ENCODE measurements at regions not wholly inside any gene's neighbourhood (a gene's known extent, or its start where the extent isn't known, plus 50 kb on each side); places are given as distances from the start of the nearest gene placed in this dataset.

DNA sequence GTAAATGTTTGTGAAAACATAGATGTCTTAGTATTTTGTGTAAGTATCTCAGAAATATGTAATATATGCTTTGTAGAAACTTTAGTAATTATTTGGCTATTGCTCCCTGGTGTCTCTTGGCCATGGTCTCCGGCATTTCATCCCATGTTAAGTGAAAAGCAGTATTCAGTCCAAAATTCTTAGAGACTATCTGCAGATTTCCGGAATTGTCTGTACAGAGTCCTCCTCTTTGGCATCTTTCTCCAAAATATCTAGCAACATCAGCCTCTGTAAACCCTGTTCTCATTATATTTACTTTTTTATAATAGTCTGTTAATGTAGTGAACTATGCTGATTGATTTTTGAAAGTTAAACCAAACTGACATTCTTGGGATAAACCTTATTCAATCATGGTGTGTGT lies 352.7 kb downstream of the ARPP21 start:
- Histone ChIP-seq H3K9me3 (ENCODE audit: control insufficient read depth in 2 of 3, low read length in 3 of 3) (no peaks in the 10 kb centered on the region), H3K27ac (ENCODE audit: low read depth, low read length) (no peak overlapping the region), H3K4me3 (ENCODE audit: low read length) (no peak overlapping the region), H3K4me1 (ENCODE audit: control insufficient read depth in 2 of 2, insufficient read depth in 2 of 2, low read length in 2 of 2) (no peaks in the 10 kb centered on the region), H3K36me3 (ENCODE audit: control insufficient read depth in 2 of 3, insufficient read depth in 3 of 3, low read length in 3 of 3) (no peaks in the 10 kb centered on the region), H3K27me3 (ENCODE audit: control insufficient read depth in 2 of 2, insufficient read depth in 2 of 2, low read length in 2 of 2) (no peaks in the 10 kb centered on the region)
- H3K4me3 Mint-ChIP-seq = no peak overlapping the region
- no peak overlapping the region for H3K27ac Mint-ChIP-seq
- peaks cover 0 to 6% (median 0%) of the 10 kb centered on the region in 5 donors for H3K27me3 Mint-ChIP-seq
- intact Hi-C loops (cut with micrococcal nuclease) = no loop called here
- no peak for ATAC-seq
- ChIA-PET CTCF (interaction anchor here (0.7 kb wide), 1 partner anchor 29 kb away, joined by 3 read pairs; no protein-coding TSS in a partner anchor), POLR2A (no interaction called here)
- H3K4me1 Mint-ChIP-seq = no peaks in the 10 kb centered on the region
- no peak for DNase-seq
- peaks cover 0 to 9% (median 2%) of the 10 kb centered on the region in 11 donors for H3K9me3 Mint-ChIP-seq
- H3K36me3 Mint-ChIP-seq = peaks cover 0 to 3% (median 0%) of the 10 kb centered on the region in 5 donors

DNA sequence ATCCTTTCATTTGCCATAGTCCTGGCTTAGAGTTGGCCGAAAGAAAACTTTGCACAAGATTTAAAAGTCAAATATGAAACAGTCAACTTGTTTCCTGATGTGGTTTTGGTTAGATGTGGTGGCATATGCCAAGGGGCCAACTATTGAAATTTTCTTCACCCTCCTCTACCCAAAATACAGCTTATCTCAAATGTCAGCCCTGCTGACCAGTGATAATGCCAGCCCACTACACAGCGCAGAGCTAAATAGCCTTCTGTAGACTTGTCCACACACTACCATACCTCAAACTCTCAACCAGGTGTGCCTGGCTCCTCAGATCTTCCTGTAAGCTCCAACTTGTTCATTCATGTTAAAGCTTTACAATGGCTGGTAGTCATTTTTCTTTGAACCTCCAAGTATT lies 368.5 kb upstream of the STAC start:
- Mint-ChIP-seq H3K27me3 (no peaks in the 10 kb centered on the region), H3K9me3 (peaks cover 0 to 12% (median 5%) of the 10 kb centered on the region in 11 donors), H3K4me3 (no peak overlapping the region), H3K36me3 (no peaks in the 10 kb centered on the region), H3K4me1 (no peaks in the 10 kb centered on the region), H3K27ac (no peak overlapping the region)
- H3K36me3 ChIP-seq (ENCODE audit: control insufficient read depth in 2 of 3, insufficient read depth in 3 of 3, low read length in 3 of 3) = no peaks in the 10 kb centered on the region
- DNase-seq = no peak
- H3K4me3 ChIP-seq (ENCODE audit: low read length) = no peak overlapping the region
- no peaks in the 10 kb centered on the region for H3K4me1 ChIP-seq (ENCODE audit: control insufficient read depth in 2 of 2, insufficient read depth in 2 of 2, low read length in 2 of 2)
- peaks cover 0 to 5% (median 0%) of the 10 kb centered on the region in 3 experiments for H3K9me3 ChIP-seq (ENCODE audit: control insufficient read depth in 2 of 3, low read length in 3 of 3)
- POLR2A ChIA-PET = no interaction called here
- H3K27me3 ChIP-seq (ENCODE audit: control insufficient read depth in 2 of 2, insufficient read depth in 2 of 2, low read length in 2 of 2) = no peaks in the 10 kb centered on the region
- ATAC-seq = no peak
- no peak overlapping the region for H3K27ac ChIP-seq (ENCODE audit: low read depth, low read length)
- intact Hi-C loops (cut with micrococcal nuclease) = no loop called here
- CTCF ChIA-PET = no interaction called here

DNA sequence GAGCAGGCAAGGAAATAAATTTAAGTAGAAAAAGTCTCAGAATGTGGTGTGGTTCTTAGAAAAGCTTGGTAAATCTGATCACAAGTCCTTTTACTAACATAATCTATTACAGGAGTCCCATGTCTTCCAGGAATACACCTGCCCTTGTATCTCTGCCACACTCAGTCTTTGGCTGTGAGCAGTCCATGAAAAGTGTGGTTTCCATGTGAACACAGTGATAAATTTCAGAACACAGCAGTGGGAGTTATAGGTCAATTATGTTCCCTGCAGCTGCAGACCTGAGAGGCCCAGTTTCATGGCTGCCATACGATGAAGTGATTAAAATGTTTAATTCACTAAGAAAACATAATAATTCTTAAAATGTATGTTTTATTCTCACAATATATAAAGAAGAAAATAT lies 366.9 kb upstream of the STAC start:
- Histone ChIP-seq H3K4me3 (ENCODE audit: low read length) (no peak overlapping the region), H3K9me3 (ENCODE audit: control insufficient read depth in 2 of 3, low read length in 3 of 3) (peaks cover 0 to 4% (median 0%) of the 10 kb centered on the region in 3 experiments), H3K27me3 (ENCODE audit: control insufficient read depth in 2 of 2, insufficient read depth in 2 of 2, low read length in 2 of 2) (no peaks in the 10 kb centered on the region), H3K4me1 (ENCODE audit: control insufficient read depth in 2 of 2, insufficient read depth in 2 of 2, low read length in 2 of 2) (no peaks in the 10 kb centered on the region), H3K36me3 (ENCODE audit: control insufficient read depth in 2 of 3, insufficient read depth in 3 of 3, low read length in 3 of 3) (no peaks in the 10 kb centered on the region), H3K27ac (ENCODE audit: low read depth, low read length) (no peak overlapping the region)
- Mint-ChIP-seq H3K4me3 (no peak overlapping the region), H3K4me1 (no peaks in the 10 kb centered on the region), H3K9me3 (peaks cover 0 to 9% (median 4%) of the 10 kb centered on the region in 11 donors), H3K27ac (no peak overlapping the region), H3K27me3 (no peaks in the 10 kb centered on the region), H3K36me3 (no peaks in the 10 kb centered on the region)
- intact Hi-C loops (cut with micrococcal nuclease) = no loop called here
- POLR2A ChIA-PET = no interaction called here
- ATAC-seq = no peak
- DNase-seq = no peak
- CTCF ChIA-PET = no interaction called here

DNA sequence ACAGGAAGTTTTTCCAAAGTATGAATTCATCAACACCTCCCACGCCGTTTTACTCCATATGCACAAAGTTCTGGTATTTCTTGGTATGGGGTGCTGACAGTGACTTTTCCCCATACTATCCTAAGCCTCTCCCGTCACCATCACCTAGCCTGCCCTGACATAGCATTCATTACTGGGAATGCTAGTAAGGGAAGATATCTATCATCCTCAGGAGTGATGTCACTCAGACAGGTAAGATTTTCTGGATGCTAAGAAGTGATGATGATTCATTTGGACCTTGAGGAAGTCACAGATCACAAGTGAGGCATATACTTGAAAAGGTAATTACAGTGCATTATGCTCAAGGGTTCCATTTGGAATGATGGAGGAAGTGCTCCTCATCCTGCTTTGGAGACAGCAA lies 355.1 kb upstream of the STAC start:
- no peaks in the 10 kb centered on the region for H3K36me3 Mint-ChIP-seq
- DNase-seq = no peak
- H3K9me3 Mint-ChIP-seq = peaks cover 0 to 34% (median 5%) of the 10 kb centered on the region in 11 donors
- no peak overlapping the region for H3K27ac Mint-ChIP-seq
- H3K27me3 ChIP-seq (ENCODE audit: control insufficient read depth in 2 of 2, insufficient read depth in 2 of 2, low read length in 2 of 2) = no peaks in the 10 kb centered on the region
- H3K9me3 ChIP-seq (ENCODE audit: control insufficient read depth in 2 of 3, low read length in 3 of 3) = no peaks in the 10 kb centered on the region
- H3K4me3 ChIP-seq (ENCODE audit: low read length) = no peak overlapping the region
- no peaks in the 10 kb centered on the region for H3K4me1 Mint-ChIP-seq
- no peak for ATAC-seq
- H3K4me3 Mint-ChIP-seq = no peak overlapping the region
- no peaks in the 10 kb centered on the region for H3K4me1 ChIP-seq (ENCODE audit: control insufficient read depth in 2 of 2, insufficient read depth in 2 of 2, low read length in 2 of 2)
- intact Hi-C loops (cut with micrococcal nuclease) = no loop called here
- no peaks in the 10 kb centered on the region for H3K27me3 Mint-ChIP-seq
- H3K36me3 ChIP-seq (ENCODE audit: control insufficient read depth in 2 of 3, insufficient read depth in 3 of 3, low read length in 3 of 3) = no peaks in the 10 kb centered on the region
- ChIA-PET CTCF (no interaction called here), POLR2A (no interaction called here)
- no peak overlapping the region for H3K27ac ChIP-seq (ENCODE audit: low read depth, low read length)

DNA sequence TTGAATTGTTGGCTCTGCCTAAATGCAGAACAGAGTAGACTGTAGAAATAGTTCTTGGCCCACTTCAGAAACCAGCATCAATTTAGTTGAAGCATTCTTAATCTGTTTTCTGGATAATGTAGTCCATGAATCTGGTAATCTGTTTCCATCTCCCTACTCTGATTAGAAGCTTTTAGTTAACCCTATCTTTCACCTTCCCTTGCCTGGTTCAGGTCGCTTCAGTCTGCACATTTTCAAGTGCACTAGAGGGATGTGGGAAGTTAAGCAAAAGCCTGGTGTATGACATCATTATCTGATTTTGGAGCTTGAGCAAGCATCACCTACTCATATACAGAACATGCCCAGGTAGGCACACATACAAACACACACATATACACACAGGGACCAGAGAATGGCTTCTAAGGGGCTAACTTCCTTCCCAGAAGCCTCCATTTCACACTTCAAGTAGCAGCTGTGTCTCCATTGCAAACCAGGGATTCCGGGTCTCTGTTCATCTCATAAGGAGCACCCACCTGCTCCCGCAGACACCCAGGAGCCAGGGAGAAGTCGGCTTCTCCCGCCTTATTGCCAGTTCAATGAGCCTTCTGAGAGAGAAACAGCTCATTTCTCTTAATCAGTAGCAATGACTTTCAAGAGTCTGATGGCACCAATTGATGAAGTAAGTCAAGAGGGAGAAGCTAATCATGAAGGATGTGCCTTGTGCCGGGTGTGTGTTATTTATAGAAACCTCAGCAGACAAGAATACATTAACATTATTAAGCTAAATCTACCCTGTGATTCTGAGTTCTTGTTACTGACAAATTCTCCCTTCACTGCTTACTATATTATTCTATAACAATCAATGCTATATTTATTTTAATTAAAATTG lies 347.9 kb upstream of the STAC start:
- no peak for DNase-seq
- no peak overlapping the region for H3K27ac Mint-ChIP-seq
- H3K4me3 ChIP-seq (ENCODE audit: low read length) = no peak overlapping the region
- no peak overlapping the region for H3K4me3 Mint-ChIP-seq
- H3K36me3 Mint-ChIP-seq = no peaks in the 10 kb centered on the region
- peaks cover 0 to 3% (median 0%) of the 10 kb centered on the region in 3 experiments for H3K9me3 ChIP-seq (ENCODE audit: control insufficient read depth in 2 of 3, low read length in 3 of 3)
- ATAC-seq = no peak
- POLR2A ChIA-PET = no interaction called here
- no peak overlapping the region for H3K27ac ChIP-seq (ENCODE audit: low read depth, low read length)
- peaks cover 0 to 5% (median 0%) of the 10 kb centered on the region in 5 donors for H3K27me3 Mint-ChIP-seq
- H3K4me1 ChIP-seq (ENCODE audit: control insufficient read depth in 2 of 2, insufficient read depth in 2 of 2, low read length in 2 of 2) = no peaks in the 10 kb centered on the region
- H3K4me1 Mint-ChIP-seq = no peaks in the 10 kb centered on the region
- CTCF ChIA-PET = no interaction called here
- H3K36me3 ChIP-seq (ENCODE audit: control insufficient read depth in 2 of 3, insufficient read depth in 3 of 3, low read length in 3 of 3) = no peaks in the 10 kb centered on the region
- peaks cover 0 to 35% (median 8%) of the 10 kb centered on the region in 11 donors for H3K9me3 Mint-ChIP-seq
- no peaks in the 10 kb centered on the region for H3K27me3 ChIP-seq (ENCODE audit: control insufficient read depth in 2 of 2, insufficient read depth in 2 of 2, low read length in 2 of 2)
- intact Hi-C loops (cut with micrococcal nuclease) = no loop called here

DNA sequence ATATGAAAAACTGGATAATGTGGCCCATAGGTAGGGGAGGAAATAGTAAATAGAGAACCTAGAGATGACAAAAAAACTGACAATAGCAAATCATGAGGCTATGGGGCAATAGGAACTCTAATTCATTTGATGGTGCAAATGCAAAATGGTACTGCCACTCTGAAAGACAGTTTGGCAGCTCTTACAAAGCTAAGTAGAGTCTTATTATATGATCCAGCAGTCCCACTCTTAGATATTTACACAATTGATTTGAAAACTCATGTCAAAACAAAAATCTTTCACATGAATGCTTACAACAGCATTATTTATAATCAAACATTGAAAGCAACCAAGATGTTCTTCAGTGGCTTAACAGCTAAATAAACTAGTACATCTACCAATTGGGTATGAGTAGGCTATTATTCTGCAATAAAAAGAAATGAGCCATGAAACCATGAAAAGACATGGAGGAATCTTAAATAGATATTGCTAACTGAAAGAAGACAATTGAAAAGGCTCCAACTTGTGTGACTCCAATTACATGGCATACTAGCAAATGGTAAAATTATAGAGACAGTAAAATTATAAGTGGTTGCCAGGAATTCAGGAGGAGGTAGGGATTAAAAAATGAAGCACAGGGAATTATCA lies 321.8 kb upstream of the STAC start:
- POLR2A ChIA-PET = no interaction called here
- intact Hi-C loops (cut with micrococcal nuclease) = no loop called here

DNA sequence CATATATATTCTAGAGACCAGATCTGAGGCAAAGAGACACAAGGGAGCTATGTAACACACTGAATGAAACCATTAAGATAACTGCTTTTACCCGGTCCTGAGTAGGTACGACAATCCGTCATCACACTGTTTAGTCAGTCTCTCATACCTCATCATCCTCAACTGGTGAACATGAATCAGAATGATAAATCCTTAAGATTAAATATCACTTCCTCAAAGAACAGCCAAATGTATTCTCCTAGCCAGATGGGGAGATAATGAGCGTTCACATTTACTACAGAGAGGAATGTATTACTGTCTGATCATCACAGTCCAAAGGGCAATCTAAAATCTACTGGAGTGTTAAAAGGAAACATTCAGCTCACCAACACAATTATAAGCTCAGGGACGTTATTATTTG lies 319.4 kb upstream of the STAC start:
- CTCF ChIA-PET = no interaction called here
- Mint-ChIP-seq H3K9me3 (peaks cover 0 to 6% (median under 1%) of the 10 kb centered on the region in 11 donors), H3K4me3 (no peak overlapping the region), H3K27me3 (no peaks in the 10 kb centered on the region), H3K27ac (no peak overlapping the region), H3K36me3 (no peaks in the 10 kb centered on the region), H3K4me1 (no peaks in the 10 kb centered on the region)
- Histone ChIP-seq H3K4me3 (ENCODE audit: low read length) (no peak overlapping the region), H3K27me3 (ENCODE audit: control insufficient read depth in 2 of 2, insufficient read depth in 2 of 2, low read length in 2 of 2) (no peaks in the 10 kb centered on the region), H3K36me3 (ENCODE audit: control insufficient read depth in 2 of 3, insufficient read depth in 3 of 3, low read length in 3 of 3) (no peaks in the 10 kb centered on the region), H3K27ac (ENCODE audit: low read depth, low read length) (no peak overlapping the region), H3K4me1 (ENCODE audit: control insufficient read depth in 2 of 2, insufficient read depth in 2 of 2, low read length in 2 of 2) (no peaks in the 10 kb centered on the region), H3K9me3 (ENCODE audit: control insufficient read depth in 2 of 3, low read length in 3 of 3) (no peaks in the 10 kb centered on the region)
- POLR2A ChIA-PET = no interaction called here
- intact Hi-C loops (cut with micrococcal nuclease) = no loop called here
- ATAC-seq = no peak
- no peak for DNase-seq

More for the DNA sequence above, 321.8 kb upstream of the STAC start:
- H3K9me3 ChIP-seq (ENCODE audit: control insufficient read depth in 2 of 3, low read length in 3 of 3) = no peaks in the 10 kb centered on the region
- H3K27me3 ChIP-seq (ENCODE audit: control insufficient read depth in 2 of 2, insufficient read depth in 2 of 2, low read length in 2 of 2) = no peaks in the 10 kb centered on the region
- DNase-seq (no peak), ATAC-seq (no peak)
- Mint-ChIP-seq H3K27ac (no peak overlapping the region), H3K4me3 (no peak overlapping the region), H3K9me3 (peaks cover 0 to 11% (median 1%) of the 10 kb centered on the region in 11 donors), H3K4me1 (no peaks in the 10 kb centered on the region), H3K36me3 (no peaks in the 10 kb centered on the region), H3K27me3 (peaks cover 0 to 4% (median 0%) of the 10 kb centered on the region in 5 donors)
- no peak overlapping the region for H3K4me3 ChIP-seq (ENCODE audit: low read length)
- no peaks in the 10 kb centered on the region for H3K4me1 ChIP-seq (ENCODE audit: control insufficient read depth in 2 of 2, insufficient read depth in 2 of 2, low read length in 2 of 2)
- no peaks in the 10 kb centered on the region for H3K36me3 ChIP-seq (ENCODE audit: control insufficient read depth in 2 of 3, insufficient read depth in 3 of 3, low read length in 3 of 3)
- CTCF ChIA-PET = no interaction called here
- H3K27ac ChIP-seq (ENCODE audit: low read depth, low read length) = no peak overlapping the region
